Neural progenitor cell (in vitro differentiated cells): ENCODE measurements at regions not wholly inside any gene's neighbourhood (a gene's known extent, or its start where the extent isn't known, plus 50 kb on each side); places are given as distances from the start of the nearest gene placed in this dataset.

Experiments
- DNase-seq: peaks from one replicate; pipeline ENCODE4 v3.0.0-alpha.2; 2016; ENCODE audit warnings: low spot score
- H2AFZ ChIP-seq: fragments of 200-600 bp; sonication (generic); replicated peaks from 2 replicates; pipeline ENCODE4 v1.6.1; 2016; ENCODE audit warnings: antibody characterized with exemption
- H3F3A ChIP-seq: fragments of 200-600 bp; sonication (generic); 2 replicates; pipeline ENCODE4 v1.6.1; 2016; ENCODE audit warnings: antibody characterized with exemption, low read depth
- H3K27ac ChIP-seq: fragments of 200-600 bp; sonication (generic); 2 replicates; pipeline ENCODE4 v1.5.1; 2016; ENCODE audit warnings: mild to moderate bottlenecking
- H3K27me3 ChIP-seq: fragments of 200-600 bp; sonication (generic); 2 replicates; pipeline ENCODE4 v1.6.1; 2016; ENCODE audit warnings: mild to moderate bottlenecking, moderate library complexity
- H3K36me3 ChIP-seq: fragments of 200-600 bp; sonication (generic); 2 replicates; pipeline ENCODE4 v1.5.1; 2016
- H3K4me1 ChIP-seq: fragments of 200-600 bp; sonication (generic); 2 replicates; pipeline ENCODE4 v1.6.1; 2016; ENCODE audit warnings: mixed run types
- H3K4me2 ChIP-seq: fragments of 200-600 bp; sonication (generic); 2 replicates; pipeline ENCODE4 v1.6.1; 2016
- H3K4me3 ChIP-seq: fragments of 200-600 bp; sonication (generic); 2 replicates; pipeline ENCODE4 v1.5.1; 2016
- H3K79me2 ChIP-seq: fragments of 200-600 bp; sonication (generic); 2 replicates; pipeline ENCODE4 v1.6.1; 2016; ENCODE audit warnings: low read depth
- H3K9ac ChIP-seq: fragments of 200-600 bp; sonication (generic); 2 replicates; pipeline ENCODE4 v1.6.1; 2016
- H3K9me3 ChIP-seq: fragments of 200-600 bp; sonication (generic); 2 replicates; pipeline ENCODE4 v1.5.1; 2016; ENCODE audit warnings: low read depth
- H4K20me1 ChIP-seq: fragments of 200-600 bp; sonication (generic); 2 replicates; pipeline ENCODE4 v1.6.1; 2016; ENCODE audit warnings: low read depth
- H3K27ac Mint-ChIP-seq: 3 replicates; pipeline ENCODE4 v1.8.0; 2021; ENCODE audit warnings: mixed read lengths
- H3K27me3 Mint-ChIP-seq: 2 replicates; pipeline ENCODE4 v1.8.0; 2022; ENCODE audit warnings: low read depth, mild to moderate bottlenecking, inconsistent platforms, moderate library complexity, mixed read lengths; ENCODE audit not compliant: insufficient read depth
- H3K36me3 Mint-ChIP-seq: 3 replicates; pipeline ENCODE4 v1.8.0; 2021; ENCODE audit warnings: mixed read lengths
- H3K4me1 Mint-ChIP-seq: 3 replicates; pipeline ENCODE4 v1.8.0; 2021; ENCODE audit warnings: mixed read lengths
- H3K4me3 Mint-ChIP-seq: 3 replicates; pipeline ENCODE4 v1.8.0; 2021; ENCODE audit warnings: mild to moderate bottlenecking, moderate library complexity, mixed read lengths
- H3K9me3 Mint-ChIP-seq: 3 replicates; pipeline ENCODE4 v1.8.0; 2020; ENCODE audit warnings: mixed read lengths
- EZH2 ChIP-seq: fragments of 200-600 bp; sonication (generic); IDR thresholded peaks from 2 replicates; pipeline ENCODE4 v1.6.1; 2017; ENCODE audit warnings: antibody characterized with exemption, mild to moderate bottlenecking, moderate library complexity
- EZH2phosphoT487 ChIP-seq: fragments of 200-600 bp; sonication (generic); IDR thresholded peaks from 2 replicates; pipeline ENCODE4 v1.6.1; 2017; ENCODE audit warnings: antibody characterized with exemption
- TF ChIP-seq, protein P1 (sequence below): fragments of 200-600 bp; sonication (generic); IDR thresholded peaks from 2 replicates; pipeline ENCODE4 v1.5.1; 2017; ENCODE audit warnings: antibody characterized with exemption, mild to moderate bottlenecking

- H3K4me1 Mint-ChIP-seq: no peaks in the 10 kb centered on the region
- no peaks in the 10 kb centered on the region for H4K20me1 ChIP-seq
These were observed 93.6 kb upstream of the DYNLRB2 start for GRCh38 chr16:80447241-80447640.

GRCh38 chr16:80442779-80443178 is 98.0 kb upstream of the DYNLRB2 start:
- no peak overlapping the region for H3K27ac Mint-ChIP-seq
- Histone ChIP-seq H2AFZ (no peak overlapping the region), H3K4me1 (no peaks in the 10 kb centered on the region), H3K4me3 (no peak overlapping the region), H3K27ac (no peak overlapping the region), H4K20me1 (no peaks in the 10 kb centered on the region), H3F3A (no peaks in the 10 kb centered on the region), H3K27me3 (no peaks in the 10 kb centered on the region), H3K9me3 (no peaks in the 10 kb centered on the region), H3K4me2 (no peak overlapping the region), H3K36me3 (no peaks in the 10 kb centered on the region), H3K9ac (no peak overlapping the region), H3K79me2 (no peaks in the 10 kb centered on the region)
- DNase-seq: no peak
- H3K4me1 Mint-ChIP-seq: no peaks in the 10 kb centered on the region
- H3K36me3 Mint-ChIP-seq: no peaks in the 10 kb centered on the region
- TF ChIP-seq EZH2phosphoT487: no peak
- TF ChIP-seq EZH2: no peak
- TF ChIP-seq, protein P1, sequence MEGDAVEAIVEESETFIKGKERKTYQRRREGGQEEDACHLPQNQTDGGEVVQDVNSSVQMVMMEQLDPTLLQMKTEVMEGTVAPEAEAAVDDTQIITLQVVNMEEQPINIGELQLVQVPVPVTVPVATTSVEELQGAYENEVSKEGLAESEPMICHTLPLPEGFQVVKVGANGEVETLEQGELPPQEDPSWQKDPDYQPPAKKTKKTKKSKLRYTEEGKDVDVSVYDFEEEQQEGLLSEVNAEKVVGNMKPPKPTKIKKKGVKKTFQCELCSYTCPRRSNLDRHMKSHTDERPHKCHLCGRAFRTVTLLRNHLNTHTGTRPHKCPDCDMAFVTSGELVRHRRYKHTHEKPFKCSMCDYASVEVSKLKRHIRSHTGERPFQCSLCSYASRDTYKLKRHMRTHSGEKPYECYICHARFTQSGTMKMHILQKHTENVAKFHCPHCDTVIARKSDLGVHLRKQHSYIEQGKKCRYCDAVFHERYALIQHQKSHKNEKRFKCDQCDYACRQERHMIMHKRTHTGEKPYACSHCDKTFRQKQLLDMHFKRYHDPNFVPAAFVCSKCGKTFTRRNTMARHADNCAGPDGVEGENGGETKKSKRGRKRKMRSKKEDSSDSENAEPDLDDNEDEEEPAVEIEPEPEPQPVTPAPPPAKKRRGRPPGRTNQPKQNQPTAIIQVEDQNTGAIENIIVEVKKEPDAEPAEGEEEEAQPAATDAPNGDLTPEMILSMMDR: no peak
- H3K4me3 Mint-ChIP-seq: no peak overlapping the region
- no peaks in the 10 kb centered on the region for H3K27me3 Mint-ChIP-seq
- no peaks in the 10 kb centered on the region for H3K9me3 Mint-ChIP-seq

More at GRCh38 chr16:80447241-80447640, 93.6 kb upstream of the DYNLRB2 start:
- DNase-seq: no peak
- H3F3A ChIP-seq: no peaks in the 10 kb centered on the region
- no peak overlapping the region for H3K9ac ChIP-seq
- Mint-ChIP-seq H3K9me3 (no peaks in the 10 kb centered on the region), H3K27me3 (no peaks in the 10 kb centered on the region), H3K4me3 (no peak overlapping the region), H3K36me3 (no peaks in the 10 kb centered on the region), H3K27ac (no peak overlapping the region)
- H3K9me3 ChIP-seq: no peaks in the 10 kb centered on the region
- no peaks in the 10 kb centered on the region for H3K79me2 ChIP-seq
- no peak overlapping the region for H2AFZ ChIP-seq
- no peak overlapping the region for H3K4me2 ChIP-seq
- no peaks in the 10 kb centered on the region for H3K27me3 ChIP-seq
- no peak overlapping the region for H3K4me3 ChIP-seq
- no peak for TF ChIP-seq EZH2phosphoT487
- TF ChIP-seq EZH2: no peak
- TF ChIP-seq, protein P1: no peak
- H3K27ac ChIP-seq: no peak overlapping the region
- H3K4me1 ChIP-seq: no peaks in the 10 kb centered on the region
- no peaks in the 10 kb centered on the region for H3K36me3 ChIP-seq

DNA sequence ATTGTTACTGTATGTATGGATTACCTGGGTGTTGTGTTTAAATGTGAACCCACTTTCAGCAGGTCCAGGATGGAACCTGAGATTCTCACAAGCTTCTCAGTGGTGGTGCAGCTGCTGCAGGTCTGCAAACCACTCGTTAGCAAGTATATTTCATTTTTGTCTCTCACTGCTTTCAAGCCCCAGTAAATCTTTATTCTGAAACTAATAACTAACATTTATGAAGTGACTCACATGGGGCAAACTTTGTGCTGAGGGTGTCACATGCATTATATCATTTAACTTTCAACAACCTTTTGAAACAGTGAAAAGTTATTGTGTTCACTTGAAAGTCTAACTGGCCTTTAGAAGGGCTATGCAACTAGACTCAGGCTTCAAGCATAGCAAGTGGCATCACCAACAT is 98.9 kb upstream of the DYNLRB2 start:
- H3K4me1 Mint-ChIP-seq: no peaks in the 10 kb centered on the region
- H3F3A ChIP-seq: no peaks in the 10 kb centered on the region

More for the DNA sequence above, 98.9 kb upstream of the DYNLRB2 start:
- Histone ChIP-seq H3K79me2 (no peaks in the 10 kb centered on the region), H3K4me2 (no peak overlapping the region), H3K36me3 (no peaks in the 10 kb centered on the region), H4K20me1 (no peaks in the 10 kb centered on the region), H3K4me3 (no peak overlapping the region), H3K27ac (no peak overlapping the region), H3K27me3 (no peaks in the 10 kb centered on the region), H2AFZ (no peak overlapping the region), H3K9me3 (no peaks in the 10 kb centered on the region), H3K4me1 (no peaks in the 10 kb centered on the region), H3K9ac (no peak overlapping the region)
- no peaks in the 10 kb centered on the region for H3K27me3 Mint-ChIP-seq
- H3K36me3 Mint-ChIP-seq: no peaks in the 10 kb centered on the region
- H3K27ac Mint-ChIP-seq: no peak overlapping the region
- TF ChIP-seq, protein P1: no peak
- TF ChIP-seq EZH2phosphoT487: no peak
- no peak for TF ChIP-seq EZH2
- no peak for DNase-seq
- H3K4me3 Mint-ChIP-seq: no peak overlapping the region
- H3K9me3 Mint-ChIP-seq: no peaks in the 10 kb centered on the region
